ENCODE measurements at regions not wholly inside any gene's neighbourhood (a gene's known extent, or its start where the extent isn't known, plus 50 kb on each side); places are given as distances from the start of the nearest gene placed in this dataset.

DNA sequence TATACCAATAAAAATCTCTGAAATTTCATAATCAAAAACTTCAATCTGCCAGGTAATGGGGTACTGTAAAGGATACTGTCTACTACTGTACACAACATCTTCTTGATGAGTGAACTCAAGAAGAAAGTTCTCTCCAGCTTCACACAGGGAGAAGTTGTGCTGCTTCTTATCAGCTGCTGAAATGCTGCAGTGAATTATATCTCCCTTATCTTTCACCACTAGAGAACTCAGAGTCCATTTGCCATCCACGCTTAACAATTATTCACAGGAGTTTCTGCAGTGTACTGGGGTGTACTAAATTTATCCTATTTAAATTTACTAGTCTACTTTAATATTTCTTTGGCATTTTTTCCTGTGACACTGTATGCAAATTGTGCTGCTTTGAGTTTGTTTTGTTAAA is 384.8 kb downstream of the TFAP2B start:
- TF ChIP-seq, protein P1, sequence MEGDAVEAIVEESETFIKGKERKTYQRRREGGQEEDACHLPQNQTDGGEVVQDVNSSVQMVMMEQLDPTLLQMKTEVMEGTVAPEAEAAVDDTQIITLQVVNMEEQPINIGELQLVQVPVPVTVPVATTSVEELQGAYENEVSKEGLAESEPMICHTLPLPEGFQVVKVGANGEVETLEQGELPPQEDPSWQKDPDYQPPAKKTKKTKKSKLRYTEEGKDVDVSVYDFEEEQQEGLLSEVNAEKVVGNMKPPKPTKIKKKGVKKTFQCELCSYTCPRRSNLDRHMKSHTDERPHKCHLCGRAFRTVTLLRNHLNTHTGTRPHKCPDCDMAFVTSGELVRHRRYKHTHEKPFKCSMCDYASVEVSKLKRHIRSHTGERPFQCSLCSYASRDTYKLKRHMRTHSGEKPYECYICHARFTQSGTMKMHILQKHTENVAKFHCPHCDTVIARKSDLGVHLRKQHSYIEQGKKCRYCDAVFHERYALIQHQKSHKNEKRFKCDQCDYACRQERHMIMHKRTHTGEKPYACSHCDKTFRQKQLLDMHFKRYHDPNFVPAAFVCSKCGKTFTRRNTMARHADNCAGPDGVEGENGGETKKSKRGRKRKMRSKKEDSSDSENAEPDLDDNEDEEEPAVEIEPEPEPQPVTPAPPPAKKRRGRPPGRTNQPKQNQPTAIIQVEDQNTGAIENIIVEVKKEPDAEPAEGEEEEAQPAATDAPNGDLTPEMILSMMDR (IDR thresholded peaks at IDR 0.05; ENCODE audit: low read length): no peak
- no peak for TF ChIP-seq EZH2phosphoT487 (IDR thresholded peaks at IDR 0.05; ENCODE audit: low read length)
- TF ChIP-seq EZH2 (optimal IDR thresholded peaks at IDR 0.05; ENCODE audit: low read depth, low read length): no peak
